Suppressor macrophage treated with lipopolysaccharide for 1 hour (primary cell): ENCODE measurements at regions not wholly inside any gene's neighbourhood (a gene's known extent, or its start where the extent isn't known, plus 50 kb on each side); places are given as distances from the start of the nearest gene placed in this dataset.
A peak's percentile ranks its signal among the peaks of the same experiment; 100 is the strongest.

ENCODE experiments used
- DNase-seq, 3 donors: peaks; one replicate each; pipeline ENCODE4 v3.0.0-alpha.2; 2020 to 2022

- DNase-seq = no peak
Measured at GRCh38 chr17:55668312-55668920, 54.2 kb downstream of the TMEM100 start.

- DNase-seq = peak; percentile 75 to 79 (median 77)
Measured at GRCh38 chr17:55666806-55667205, 55.9 kb downstream of the TMEM100 start.

- DNase-seq = peak; percentile 65 to 68 (median 67)
Measured at GRCh38 chr17:55664287-55664686, 58.4 kb downstream of the TMEM100 start.

GRCh38 chr17:55663400-55663799, 59.3 kb downstream of the TMEM100 start:
- peak; percentile 42 to 60 (median 59) for DNase-seq

GRCh38 chr17:55661963-55662834, 60.5 kb downstream of the TMEM100 start:
- DNase-seq = no peak

- DNase-seq = no peak
Measured at GRCh38 chr17:55661256-55661758, 61.4 kb downstream of the TMEM100 start.

GRCh38 chr17:55660178-55660886, 62.3 kb downstream of the TMEM100 start:
- DNase-seq = peak in 2 of 3 donors; percentile 25 to 34

GRCh38 chr17:55659661-55660060, 63.0 kb downstream of the TMEM100 start:
- peak in 1 of 3 donors; percentile 25 for DNase-seq

- no peak for DNase-seq
Measured at GRCh38 chr17:55655777-55656176, 66.9 kb downstream of the TMEM100 start.

GRCh38 chr17:55654821-55655220, 67.8 kb downstream of the TMEM100 start:
- DNase-seq = no peak

- no peak for DNase-seq
Measured at GRCh38 chr17:55654022-55654421, 68.6 kb downstream of the TMEM100 start.

- no peak for DNase-seq
Measured at GRCh38 chr17:55652825-55653224, 69.8 kb downstream of the TMEM100 start.

- peak in 2 of 3 donors; percentile 26 to 28 for DNase-seq
Measured at GRCh38 chr17:55652114-55652823, 70.4 kb downstream of the TMEM100 start.

GRCh38 chr17:55649957-55650597, 72.6 kb downstream of the TMEM100 start:
- peak; percentile 45 to 54 (median 54) for DNase-seq

GRCh38 chr17:55648086-55648485, 74.6 kb downstream of the TMEM100 start:
- DNase-seq = no peak

- DNase-seq = no peak
Measured at GRCh38 chr17:55645361-55645760, 77.3 kb downstream of the TMEM100 start.

GRCh38 chr17:55644346-55644745, 78.3 kb downstream of the TMEM100 start:
- no peak for DNase-seq

GRCh38 chr17:55642741-55643140, 79.9 kb downstream of the TMEM100 start:
- DNase-seq = no peak

- peak; percentile 79 to 87 (median 84) for DNase-seq
Measured at GRCh38 chr17:55641676-55642081, 81.0 kb downstream of the TMEM100 start.

GRCh38 chr17:55639096-55639495, 83.6 kb downstream of the TMEM100 start:
- no peak for DNase-seq

- DNase-seq = peak; percentile 23 to 31 (median 26)
Measured at GRCh38 chr17:55635253-55635914, 87.3 kb downstream of the TMEM100 start.
